Epithelial cell of proximal tubule (primary cell): ENCODE measurements at regions not wholly inside any gene's neighbourhood (a gene's known extent, or its start where the extent isn't known, plus 50 kb on each side); places are given as distances from the start of the nearest gene placed in this dataset.
A peak's percentile ranks its signal among the peaks of the same experiment; 100 is the strongest.

ENCODE experiments used
- DNase-seq: peaks from one replicate; pipeline ENCODE4 v3.0.0-alpha.2; 2011; ENCODE audit warnings: low read depth
- H3K4me3 ChIP-seq: 2 replicates; pipeline ENCODE4 v1.5.1; 2011; ENCODE audit warnings: low read depth, mild to moderate bottlenecking, low read length
- CTCF ChIP-seq: conservative IDR thresholded peaks from 2 replicates; pipeline ENCODE4 v1.5.1; 2012; ENCODE audit warnings: low read depth, mild to moderate bottlenecking, low read length

DNA sequence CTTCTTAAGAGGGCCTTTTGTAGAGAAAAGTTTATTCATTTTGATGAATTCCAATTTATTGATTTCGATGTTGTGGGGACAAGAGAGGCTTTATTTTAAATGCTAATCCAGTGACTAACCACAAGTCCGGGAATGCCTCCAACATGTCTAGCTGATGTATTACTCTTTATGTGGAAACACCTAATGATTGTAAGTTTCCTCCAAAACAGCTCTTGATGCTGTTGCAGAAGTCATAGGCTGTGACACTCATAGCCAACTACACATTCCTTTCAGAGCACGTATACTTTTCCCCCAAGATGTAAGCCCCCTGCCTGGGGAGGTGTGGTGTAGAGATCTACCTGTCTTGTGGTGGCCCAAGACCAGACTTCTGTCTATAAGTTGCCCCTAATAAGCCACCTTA is 61.3 kb upstream of the RNF24 start:
- peak; percentile 57 for DNase-seq
- H3K4me3 ChIP-seq = no peak overlapping the region
- no peak for TF ChIP-seq CTCF

DNA sequence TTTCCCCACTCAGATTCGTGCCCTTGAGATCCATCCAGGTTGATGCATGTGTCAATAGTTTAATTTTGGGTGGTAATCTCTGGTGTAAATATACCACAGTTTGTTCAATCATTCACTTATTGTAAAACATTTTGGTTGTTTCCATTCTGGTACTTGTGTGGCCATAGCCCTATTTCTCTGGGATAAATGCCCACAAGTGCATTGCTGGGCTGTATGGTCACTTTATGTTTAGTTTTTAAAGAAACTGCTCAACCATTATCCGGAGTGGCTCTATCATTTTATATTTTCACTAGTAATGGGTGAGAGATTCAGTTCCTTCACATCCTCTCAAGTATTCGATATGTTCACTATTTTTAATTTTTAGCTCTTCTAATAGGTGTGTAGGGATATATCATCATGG is 60.7 kb upstream of the RNF24 start:
- no peak overlapping the region for H3K4me3 ChIP-seq
- no peak for DNase-seq
- TF ChIP-seq CTCF = no peak

DNA sequence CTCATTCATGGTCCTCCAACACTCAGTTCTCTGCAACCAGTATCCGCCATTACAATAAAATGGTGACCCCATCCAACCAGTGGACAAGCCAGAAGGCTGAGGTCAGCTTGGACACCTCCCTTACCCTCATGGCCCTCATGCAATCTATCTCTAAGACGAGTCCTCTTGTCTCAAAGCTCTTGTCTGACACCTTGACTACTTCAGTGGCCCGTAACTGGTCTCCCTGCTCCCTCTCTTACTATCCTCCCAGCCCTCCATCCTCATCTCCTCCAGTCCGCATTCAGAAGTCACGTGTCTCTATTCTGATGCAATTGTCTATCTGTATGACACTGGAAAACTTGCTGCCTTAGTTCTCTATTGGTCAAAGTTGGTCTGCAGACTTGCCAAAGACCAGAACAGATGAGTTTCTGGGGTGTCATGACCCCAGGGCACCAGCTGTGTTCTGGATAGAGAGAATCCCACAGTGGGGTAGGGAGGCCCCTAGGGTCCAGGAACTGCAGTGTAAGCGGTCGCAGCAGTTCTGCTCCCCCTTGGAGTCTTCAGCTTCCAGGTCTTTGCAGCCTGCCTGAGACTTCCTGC is 59.6 kb upstream of the RNF24 start:
- DNase-seq = no peak
- H3K4me3 ChIP-seq = no peak overlapping the region
- TF ChIP-seq CTCF = no peak

GRCh38 chr20:4073852-4074741 is 58.7 kb upstream of the RNF24 start:
- TF ChIP-seq CTCF = no peak

DNA sequence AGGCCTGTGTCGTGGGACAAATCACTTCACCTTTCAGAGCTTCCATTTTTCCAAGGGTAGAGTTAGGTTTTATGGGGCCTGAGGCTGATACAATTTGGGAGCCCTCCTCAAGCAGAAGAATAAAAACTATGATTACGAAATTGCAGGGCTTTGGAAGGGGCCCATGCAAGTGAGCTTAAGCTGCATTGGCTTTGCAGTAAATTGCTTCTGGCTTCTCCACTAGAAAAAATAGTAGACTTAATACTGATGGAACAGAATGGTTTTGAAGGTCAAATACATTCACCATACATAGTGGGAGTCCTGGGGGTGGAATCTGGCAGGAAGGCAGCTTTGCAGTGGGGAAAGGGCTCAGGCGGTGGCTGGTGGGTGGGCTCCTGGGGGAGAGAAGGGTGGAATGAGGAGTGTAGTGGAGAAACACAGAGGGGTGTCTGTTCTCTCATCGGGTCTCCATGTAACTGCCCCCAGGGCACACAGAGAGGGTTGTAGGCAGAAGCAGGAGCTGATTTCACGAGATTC is 55.9 kb upstream of the RNF24 start:
- DNase-seq = no peak
- no peak for TF ChIP-seq CTCF
- H3K4me3 ChIP-seq = no peak overlapping the region

More at GRCh38 chr20:4073852-4074741, 58.7 kb upstream of the RNF24 start:
- DNase-seq = no peak
- H3K4me3 ChIP-seq = no peak overlapping the region

DNA sequence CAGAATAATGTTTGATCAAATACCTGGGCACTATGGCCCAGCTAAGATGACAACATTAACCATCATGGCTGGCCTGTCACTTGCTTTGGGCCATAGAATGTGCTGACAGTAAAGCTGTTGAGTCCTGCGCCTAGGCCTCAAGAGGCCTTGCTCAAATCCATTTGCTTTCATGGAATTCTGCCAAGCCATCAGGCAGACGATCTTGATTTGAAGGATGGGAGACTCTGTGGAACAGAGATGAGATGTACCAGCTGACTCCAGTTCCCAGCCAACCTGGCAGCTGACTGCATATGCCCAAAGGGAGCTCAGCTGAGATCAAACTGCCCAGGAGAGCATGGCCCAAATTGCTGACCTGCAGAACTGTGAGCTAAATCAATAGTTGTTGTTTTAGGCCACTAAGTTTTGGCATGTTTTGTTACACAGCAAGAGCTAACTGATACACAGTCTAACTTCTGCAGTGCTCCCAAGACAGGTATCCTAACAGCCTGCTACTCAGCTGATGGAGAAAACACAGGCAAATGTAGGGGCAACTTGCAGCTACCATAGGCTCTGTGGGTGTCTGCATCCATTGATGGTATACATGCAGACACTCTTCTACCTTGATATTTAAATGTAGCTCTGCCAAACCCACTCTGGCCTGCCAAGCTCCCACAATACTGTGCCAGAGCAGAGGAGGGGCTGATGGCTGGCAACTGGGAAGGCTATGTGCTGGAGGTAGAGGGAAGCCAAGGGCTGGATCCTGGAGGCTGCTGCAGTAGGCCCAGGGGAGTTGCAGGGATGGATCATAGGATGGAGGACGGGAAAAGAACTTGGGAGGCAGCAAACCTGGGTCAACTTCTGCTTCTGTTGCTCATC is 55.2 kb upstream of the RNF24 start:
- DNase-seq = no peak
- TF ChIP-seq CTCF = no peak
- H3K4me3 ChIP-seq = no peak overlapping the region
